NCI-H748 treated with DMSO at 0.1 percent for 48 hours (cell line): ENCODE measurements at regions not wholly inside any gene's neighbourhood (a gene's known extent, or its start where the extent isn't known, plus 50 kb on each side); places are given as distances from the start of the nearest gene placed in this dataset.
"Not testable (repeated sequence)": the region's sequence is repeated elsewhere in the genome, so short reads cannot be mapped to it uniquely, and the experiment has no call there.

Experiments
- DNase-seq: peaks from one replicate; lab custom pipeline; 2025; lab: John Stamatoyannopoulos, UW

- DNase-seq: no peak
These were observed 71.6 kb upstream of the CASZ1 start for GRCh38 chr1:10867914-10868598.

GRCh38 chr1:10868599-10868965, 72.1 kb upstream of the CASZ1 start:
- no peak for DNase-seq

- DNase-seq: no peak
These were observed 73.5 kb upstream of the CASZ1 start for GRCh38 chr1:10869933-10870332.

GRCh38 chr1:10870493-10871096, 74.1 kb upstream of the CASZ1 start:
- DNase-seq: no peak

GRCh38 chr1:10873189-10873588, 76.7 kb upstream of the CASZ1 start:
- no peak for DNase-seq

GRCh38 chr1:10874351-10874750, 77.9 kb upstream of the CASZ1 start:
- DNase-seq: no peak

- DNase-seq: no peak
These were observed 81.4 kb upstream of the CASZ1 start for GRCh38 chr1:10877894-10878293.

GRCh38 chr1:10878469-10878868, 82.0 kb upstream of the CASZ1 start:
- no peak for DNase-seq

GRCh38 chr1:10880063-10880462, 83.6 kb upstream of the CASZ1 start:
- DNase-seq: no peak

- DNase-seq: no peak
These were observed 84.6 kb upstream of the CASZ1 start for GRCh38 chr1:10881046-10881445.

- DNase-seq: no peak
These were observed 85.6 kb upstream of the CASZ1 start for GRCh38 chr1:10882069-10882468.

GRCh38 chr1:10887032-10887431, 90.6 kb upstream of the CASZ1 start:
- not testable (repeated sequence) for DNase-seq

- DNase-seq: no peak
These were observed 91.8 kb upstream of the CASZ1 start for GRCh38 chr1:10888291-10888690.

- no peak for DNase-seq
These were observed 92.6 kb upstream of the CASZ1 start for GRCh38 chr1:10888791-10889649.

GRCh38 chr1:10889650-10890353, 93.4 kb upstream of the CASZ1 start:
- no peak for DNase-seq

GRCh38 chr1:10890491-10891071, 94.1 kb upstream of the CASZ1 start:
- no peak for DNase-seq

- no peak for DNase-seq
These were observed 94.6 kb upstream of the CASZ1 start for GRCh38 chr1:10891091-10891490.

GRCh38 chr1:10892138-10893065, 96.0 kb upstream of the CASZ1 start:
- no peak for DNase-seq

- no peak for DNase-seq
These were observed 99.2 kb upstream of the CASZ1 start for GRCh38 chr1:10895621-10896020.

GRCh38 chr1:10896673-10897072, 100.2 kb upstream of the CASZ1 start:
- DNase-seq: no peak
